ENCODE measurements at regions not wholly inside any gene's neighbourhood (a gene's known extent, or its start where the extent isn't known, plus 50 kb on each side); places are given as distances from the start of the nearest gene placed in this dataset.

- H3K27ac ChIP-seq (ENCODE audit: control insufficient read depth, insufficient read depth, low read length) = no peak overlapping the region
- H3K4me1 ChIP-seq (ENCODE audit: control insufficient read depth, extremely low read depth, insufficient read depth, low read length) = no peaks in the 10 kb centered on the region
- no peaks in the 10 kb centered on the region for H3K9me3 ChIP-seq (ENCODE audit: control insufficient read depth, low read depth, low read length)
- H3K27me3 ChIP-seq (ENCODE audit: control insufficient read depth, extremely low read depth, insufficient read depth, low read length) = peaks cover 4% of the 10 kb centered on the region
- TF ChIP-seq CTCF (optimal IDR thresholded peaks at IDR 0.05 in 1 of 3, IDR thresholded peaks at IDR 0.05 in 1 of 3, conservative IDR thresholded peaks at IDR 0.05 in 1 of 3; ENCODE audit: extremely low read depth in 1 of 3, insufficient read depth in 2 of 3, low read length in 3 of 3) (no peak), EZH2 (IDR thresholded peaks at IDR 0.05; ENCODE audit: low read length) (no peak)
- no peak overlapping the region for H3K4me3 ChIP-seq (ENCODE audit: control insufficient read depth in 2 of 3, extremely low read depth in 1 of 3, insufficient read depth in 2 of 3, low read depth in 1 of 3, low read length in 3 of 3)
- FAIRE-seq (no peak), DNase-seq (ENCODE audit: low read depth, low spot score) (no peak)
- H3K9ac ChIP-seq (ENCODE audit: control insufficient read depth, extremely low read depth, insufficient read depth, low read length) = no peak overlapping the region
- no peaks in the 10 kb centered on the region for H3K9me1 ChIP-seq (ENCODE audit: control insufficient read depth, extremely low read depth, insufficient read depth, low read length)
- no peaks in the 10 kb centered on the region for H4K20me1 ChIP-seq (ENCODE audit: control insufficient read depth, extremely low read depth, insufficient read depth, low read length)
- H3K79me2 ChIP-seq (ENCODE audit: control insufficient read depth, insufficient read depth, low read length) = no peaks in the 10 kb centered on the region
- dilution Hi-C loops (cut with MboI; ENCODE audit: extremely low pct_ligation_motif_present, low sequenced_read_pairs) = no loop called here
- H2AFZ ChIP-seq (ENCODE audit: control insufficient read depth, low read length) = no peak overlapping the region
- no peak overlapping the region for H3K4me2 ChIP-seq (ENCODE audit: control insufficient read depth, extremely low read depth, insufficient read depth, low read depth, low read length)
- no peaks in the 10 kb centered on the region for H3K36me3 ChIP-seq (ENCODE audit: control insufficient read depth in 2 of 2, extremely low read depth in 1 of 2, insufficient read depth in 2 of 2, low read length in 2 of 2)
These were observed 172.3 kb upstream of the CTBP2 start for GRCh38 chr10:125332548-125333208.

- no peak for FAIRE-seq
These were observed 170.7 kb upstream of the CTBP2 start for GRCh38 chr10:125331056-125331455.

More at GRCh38 chr10:125331056-125331455, 170.7 kb upstream of the CTBP2 start:
- peaks cover 11% of the 10 kb centered on the region for H3K27me3 ChIP-seq (ENCODE audit: control insufficient read depth, extremely low read depth, insufficient read depth, low read length)
- no peaks in the 10 kb centered on the region for H4K20me1 ChIP-seq (ENCODE audit: control insufficient read depth, extremely low read depth, insufficient read depth, low read length)
- no peak overlapping the region for H3K4me3 ChIP-seq (ENCODE audit: control insufficient read depth in 2 of 3, extremely low read depth in 1 of 3, insufficient read depth in 2 of 3, low read depth in 1 of 3, low read length in 3 of 3)
- dilution Hi-C loops (cut with MboI; ENCODE audit: extremely low pct_ligation_motif_present, low sequenced_read_pairs) = no loop called here
- no peaks in the 10 kb centered on the region for H3K9me1 ChIP-seq (ENCODE audit: control insufficient read depth, extremely low read depth, insufficient read depth, low read length)
- no peaks in the 10 kb centered on the region for H3K4me1 ChIP-seq (ENCODE audit: control insufficient read depth, extremely low read depth, insufficient read depth, low read length)
- TF ChIP-seq EZH2 (IDR thresholded peaks at IDR 0.05; ENCODE audit: low read length) = no peak
- no peak for TF ChIP-seq CTCF (optimal IDR thresholded peaks at IDR 0.05 in 1 of 3, IDR thresholded peaks at IDR 0.05 in 1 of 3, conservative IDR thresholded peaks at IDR 0.05 in 1 of 3; ENCODE audit: extremely low read depth in 1 of 3, insufficient read depth in 2 of 3, low read length in 3 of 3)
- no peaks in the 10 kb centered on the region for H3K36me3 ChIP-seq (ENCODE audit: control insufficient read depth in 2 of 2, extremely low read depth in 1 of 2, insufficient read depth in 2 of 2, low read length in 2 of 2)
- H3K79me2 ChIP-seq (ENCODE audit: control insufficient read depth, insufficient read depth, low read length) = no peaks in the 10 kb centered on the region
- no peak overlapping the region for H3K9ac ChIP-seq (ENCODE audit: control insufficient read depth, extremely low read depth, insufficient read depth, low read length)
- DNase-seq (ENCODE audit: low read depth, low spot score) = no peak
- H2AFZ ChIP-seq (ENCODE audit: control insufficient read depth, low read length) = no peak overlapping the region
- no peak overlapping the region for H3K4me2 ChIP-seq (ENCODE audit: control insufficient read depth, extremely low read depth, insufficient read depth, low read depth, low read length)
- no peaks in the 10 kb centered on the region for H3K9me3 ChIP-seq (ENCODE audit: control insufficient read depth, low read depth, low read length)
- no peak overlapping the region for H3K27ac ChIP-seq (ENCODE audit: control insufficient read depth, insufficient read depth, low read length)

All from keratinocyte (primary cell).